ENCODE measurements at regions not wholly inside any gene's neighbourhood (a gene's known extent, or its start where the extent isn't known, plus 50 kb on each side); places are given as distances from the start of the nearest gene placed in this dataset.

GRCh38 chr11:13062115-13062514 is 53.0 kb downstream of the RASSF10 start:
- no peak for DNase-seq

GRCh38 chr11:13064593-13064992 is 55.5 kb downstream of the RASSF10 start:
- no peak for DNase-seq

- DNase-seq: no peak
Observed at GRCh38 chr11:13065200-13065787, 56.2 kb downstream of the RASSF10 start.

- no peak for DNase-seq
Observed at GRCh38 chr11:13068211-13068610, 59.1 kb downstream of the RASSF10 start.

GRCh38 chr11:13073119-13073981 is 64.2 kb downstream of the RASSF10 start:
- no peak for DNase-seq

GRCh38 chr11:13074714-13075464 is 65.8 kb downstream of the RASSF10 start:
- DNase-seq: no peak

- DNase-seq: no peak
Observed at GRCh38 chr11:13076961-13077360, 67.8 kb downstream of the RASSF10 start.

GRCh38 chr11:13080861-13081260 is 71.7 kb downstream of the RASSF10 start:
- DNase-seq: no peak

- no peak for DNase-seq
Observed at GRCh38 chr11:13082588-13082987, 73.5 kb downstream of the RASSF10 start.

- DNase-seq: no peak
Observed at GRCh38 chr11:13090228-13090708, 81.2 kb downstream of the RASSF10 start.

- no peak for DNase-seq
Observed at GRCh38 chr11:13091373-13091772, 82.3 kb downstream of the RASSF10 start.

GRCh38 chr11:13091804-13092203 is 82.7 kb downstream of the RASSF10 start:
- DNase-seq: no peak

- no peak for DNase-seq
Observed at GRCh38 chr11:13094930-13095687, 86.0 kb downstream of the RASSF10 start.

GRCh38 chr11:13098063-13098462 is 88.9 kb downstream of the RASSF10 start:
- DNase-seq: no peak

- DNase-seq: no peak
Observed at GRCh38 chr11:13098616-13099289, 89.6 kb downstream of the RASSF10 start.

GRCh38 chr11:13101644-13102512 is 92.8 kb downstream of the RASSF10 start:
- DNase-seq: no peak

- no peak for DNase-seq
Observed at GRCh38 chr11:13102513-13102840, 93.4 kb downstream of the RASSF10 start.

GRCh38 chr11:13102865-13103539 is 93.9 kb downstream of the RASSF10 start:
- DNase-seq: no peak

GRCh38 chr11:13103962-13104554 is 94.9 kb downstream of the RASSF10 start:
- no peak for DNase-seq

- DNase-seq: no peak
Observed at GRCh38 chr11:13104619-13105236, 95.6 kb downstream of the RASSF10 start.

Data from activated T-cell treated with anti-CD3 and anti-CD28 coated beads, Interleukin-2, amount 50 U/mL, for 48 hours (primary cell).